KOPT-K1 (cell line): ENCODE measurements at regions not wholly inside any gene's neighbourhood (a gene's known extent, or its start where the extent isn't known, plus 50 kb on each side); places are given as distances from the start of the nearest gene placed in this dataset.

Experiments used
- H3K27ac ChIP-seq: fragments of 200-600 bp; sonication (generic); 2 replicates; pipeline ENCODE4 v1.5.1; 2016; ENCODE audit warnings: antibody characterized with exemption, mild to moderate bottlenecking, low read depth, low read length; ENCODE audit not compliant: poor library complexity, severe bottlenecking
- H3K36me3 ChIP-seq: fragments of 200-600 bp; sonication (generic); 2 replicates; pipeline ENCODE4 v1.5.1; 2017; ENCODE audit warnings: antibody characterized with exemption, mild to moderate bottlenecking, low read length, moderate library complexity; ENCODE audit not compliant: insufficient read depth
- H3K9me3 ChIP-seq: fragments of 200-600 bp; sonication (generic); 2 replicates; pipeline ENCODE4 v1.5.1; 2017; ENCODE audit warnings: antibody characterized with exemption, low read length, mild to moderate bottlenecking; ENCODE audit not compliant: insufficient read depth, poor library complexity, severe bottlenecking

- Histone ChIP-seq H3K9me3 (no peaks in the 10 kb centered on the region), H3K36me3 (no peaks in the 10 kb centered on the region), H3K27ac (no peak overlapping the region)
Observed at GRCh38 chr9:105854783-105855724, 160.7 kb downstream of the TMEM38B start.

GRCh38 chr9:105855987-105856386 lies 161.6 kb downstream of the TMEM38B start:
- Histone ChIP-seq H3K9me3 (no peaks in the 10 kb centered on the region), H3K27ac (no peak overlapping the region), H3K36me3 (no peaks in the 10 kb centered on the region)

- Histone ChIP-seq H3K36me3 (no peaks in the 10 kb centered on the region), H3K9me3 (no peaks in the 10 kb centered on the region), H3K27ac (peak overlapping the region; percentile 49)
Observed at GRCh38 chr9:105858006-105858690, 163.8 kb downstream of the TMEM38B start.

- Histone ChIP-seq H3K9me3 (no peaks in the 10 kb centered on the region), H3K36me3 (no peaks in the 10 kb centered on the region), H3K27ac (peak overlapping the region; percentile 49)
Observed at GRCh38 chr9:105858877-105859276, 164.5 kb downstream of the TMEM38B start.

GRCh38 chr9:105859428-105860091 lies 165.2 kb downstream of the TMEM38B start:
- Histone ChIP-seq H3K36me3 (no peaks in the 10 kb centered on the region), H3K27ac (peak overlapping the region; percentile 49), H3K9me3 (no peaks in the 10 kb centered on the region)

- H3K9me3 ChIP-seq, result no peaks in the 10 kb centered on the region
- H3K36me3 ChIP-seq, result no peaks in the 10 kb centered on the region
- H3K27ac ChIP-seq, result no peak overlapping the region
Observed at GRCh38 chr9:105860516-105860915, 166.2 kb downstream of the TMEM38B start.

GRCh38 chr9:105861972-105862371 lies 167.6 kb downstream of the TMEM38B start:
- H3K27ac ChIP-seq, result no peak overlapping the region
- no peaks in the 10 kb centered on the region for H3K9me3 ChIP-seq
- H3K36me3 ChIP-seq, result no peaks in the 10 kb centered on the region

- H3K9me3 ChIP-seq, result no peaks in the 10 kb centered on the region
- H3K27ac ChIP-seq, result no peak overlapping the region
- no peaks in the 10 kb centered on the region for H3K36me3 ChIP-seq
Observed at GRCh38 chr9:105864248-105864898, 170.0 kb downstream of the TMEM38B start.

GRCh38 chr9:105865285-105865684 lies 170.9 kb downstream of the TMEM38B start:
- Histone ChIP-seq H3K27ac (no peak overlapping the region), H3K9me3 (no peaks in the 10 kb centered on the region)

GRCh38 chr9:105871540-105871939 lies 177.2 kb downstream of the TMEM38B start:
- H3K9me3 ChIP-seq, result no peaks in the 10 kb centered on the region
- H3K27ac ChIP-seq, result no peak overlapping the region
- H3K36me3 ChIP-seq, result no peaks in the 10 kb centered on the region

More at GRCh38 chr9:105865285-105865684, 170.9 kb downstream of the TMEM38B start:
- H3K36me3 ChIP-seq, result no peaks in the 10 kb centered on the region

GRCh38 chr9:105873801-105874200 lies 179.5 kb downstream of the TMEM38B start:
- Histone ChIP-seq H3K27ac (no peak overlapping the region), H3K9me3 (no peaks in the 10 kb centered on the region), H3K36me3 (no peaks in the 10 kb centered on the region)

GRCh38 chr9:105877721-105878120 lies 183.4 kb downstream of the TMEM38B start:
- H3K27ac ChIP-seq, result no peak overlapping the region
- H3K36me3 ChIP-seq, result no peaks in the 10 kb centered on the region
- H3K9me3 ChIP-seq, result no peaks in the 10 kb centered on the region

- Histone ChIP-seq H3K36me3 (no peaks in the 10 kb centered on the region), H3K9me3 (no peaks in the 10 kb centered on the region), H3K27ac (no peak overlapping the region)
Observed at GRCh38 chr9:105879181-105879580, 184.8 kb downstream of the TMEM38B start.

- Histone ChIP-seq H3K36me3 (no peaks in the 10 kb centered on the region), H3K27ac (no peak overlapping the region)
Observed at GRCh38 chr9:105880517-105880916, 186.2 kb downstream of the TMEM38B start.

GRCh38 chr9:105881021-105881420 lies 186.7 kb downstream of the TMEM38B start:
- no peaks in the 10 kb centered on the region for H3K9me3 ChIP-seq
- no peaks in the 10 kb centered on the region for H3K36me3 ChIP-seq
- no peak overlapping the region for H3K27ac ChIP-seq

More at GRCh38 chr9:105880517-105880916, 186.2 kb downstream of the TMEM38B start:
- no peaks in the 10 kb centered on the region for H3K9me3 ChIP-seq
